Sigmoid colon (tissue), 4 donors: ENCODE measurements at regions not wholly inside any gene's neighbourhood (a gene's known extent, or its start where the extent isn't known, plus 50 kb on each side); places are given as distances from the start of the nearest gene placed in this dataset.

Experiments used
- EP300 ChIP-seq, 4 donors: sonication (generic); formaldehyde crosslinking; IDR thresholded peaks; one replicate each; pipeline ENCODE4 v1.6.1; 2017; ENCODE audit warnings: antibody characterized with exemption in 4 of 4
- POLR2A ChIP-seq, 2 donors: fragments of 450-650 bp; IDR thresholded peaks; one replicate each; pipeline ENCODE4 v1.6.1; 2016; ENCODE audit warnings: antibody characterized with exemption in 2 of 2, mild to moderate bottlenecking in 2 of 2, moderate library complexity in 2 of 2
- POLR2AphosphoS5 ChIP-seq, 4 donors: sonication (generic); formaldehyde crosslinking; IDR thresholded peaks; one replicate each; pipeline ENCODE4 v1.6.1; 2017; ENCODE audit warnings: antibody characterized with exemption in 4 of 4
- TF ChIP-seq, protein P1 (sequence below), 4 experiments: fragments of 450-650 bp in 3 of 4; fragments of 200-600 bp in 1 of 4; IDR thresholded peaks; one replicate each; pipeline ENCODE4 v1.5.1; 2016 to 2019; ENCODE audit warnings: antibody characterized with exemption in 4 of 4, mild to moderate bottlenecking in 3 of 4, moderate library complexity in 2 of 4

DNA sequence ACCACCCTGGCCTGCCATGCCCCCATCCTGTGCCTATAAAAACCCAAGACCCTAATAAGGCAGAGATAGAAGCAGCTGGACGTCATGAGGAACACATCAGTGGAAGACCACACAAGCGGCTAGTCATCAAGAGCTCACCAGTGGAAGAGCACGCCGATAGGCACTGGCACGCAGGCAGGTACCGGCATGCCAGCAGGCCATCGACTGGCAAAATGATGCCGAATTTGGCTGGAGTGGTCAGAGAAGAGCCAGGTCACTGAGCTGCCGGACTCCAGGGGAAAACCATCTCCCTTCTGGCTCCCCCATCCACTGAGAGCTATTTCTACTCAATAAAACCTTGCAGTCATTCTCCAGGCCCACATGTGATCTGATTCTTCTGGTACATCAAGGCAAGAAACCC is 227.6 kb upstream of the EXOC2 start:
- TF ChIP-seq POLR2A (IDR thresholded peaks at IDR 0.05) (no peak), POLR2AphosphoS5 (IDR thresholded peaks at IDR 0.05) (no peak), EP300 (IDR thresholded peaks at IDR 0.05) (no peak)
- TF ChIP-seq, protein P1, sequence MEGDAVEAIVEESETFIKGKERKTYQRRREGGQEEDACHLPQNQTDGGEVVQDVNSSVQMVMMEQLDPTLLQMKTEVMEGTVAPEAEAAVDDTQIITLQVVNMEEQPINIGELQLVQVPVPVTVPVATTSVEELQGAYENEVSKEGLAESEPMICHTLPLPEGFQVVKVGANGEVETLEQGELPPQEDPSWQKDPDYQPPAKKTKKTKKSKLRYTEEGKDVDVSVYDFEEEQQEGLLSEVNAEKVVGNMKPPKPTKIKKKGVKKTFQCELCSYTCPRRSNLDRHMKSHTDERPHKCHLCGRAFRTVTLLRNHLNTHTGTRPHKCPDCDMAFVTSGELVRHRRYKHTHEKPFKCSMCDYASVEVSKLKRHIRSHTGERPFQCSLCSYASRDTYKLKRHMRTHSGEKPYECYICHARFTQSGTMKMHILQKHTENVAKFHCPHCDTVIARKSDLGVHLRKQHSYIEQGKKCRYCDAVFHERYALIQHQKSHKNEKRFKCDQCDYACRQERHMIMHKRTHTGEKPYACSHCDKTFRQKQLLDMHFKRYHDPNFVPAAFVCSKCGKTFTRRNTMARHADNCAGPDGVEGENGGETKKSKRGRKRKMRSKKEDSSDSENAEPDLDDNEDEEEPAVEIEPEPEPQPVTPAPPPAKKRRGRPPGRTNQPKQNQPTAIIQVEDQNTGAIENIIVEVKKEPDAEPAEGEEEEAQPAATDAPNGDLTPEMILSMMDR (IDR thresholded peaks at IDR 0.05) = no peak
